Stimulated activated CD8-positive, alpha-beta memory T cell treated with anti-CD3 and anti-CD28 coated beads, Interleukin-15, amount 100 ng/mL, for 1 hour (primary cell): ENCODE measurements at regions not wholly inside any gene's neighbourhood (a gene's known extent, or its start where the extent isn't known, plus 50 kb on each side); places are given as distances from the start of the nearest gene placed in this dataset.

Experiments used
- DNase-seq: peaks from one replicate; pipeline ENCODE4 v3.0.0-alpha.2; 2020; ENCODE audit warnings: low read depth

GRCh38 chr18:73315381-73315780 lies 447.6 kb upstream of the NETO1 start:
- no peak for DNase-seq

DNA sequence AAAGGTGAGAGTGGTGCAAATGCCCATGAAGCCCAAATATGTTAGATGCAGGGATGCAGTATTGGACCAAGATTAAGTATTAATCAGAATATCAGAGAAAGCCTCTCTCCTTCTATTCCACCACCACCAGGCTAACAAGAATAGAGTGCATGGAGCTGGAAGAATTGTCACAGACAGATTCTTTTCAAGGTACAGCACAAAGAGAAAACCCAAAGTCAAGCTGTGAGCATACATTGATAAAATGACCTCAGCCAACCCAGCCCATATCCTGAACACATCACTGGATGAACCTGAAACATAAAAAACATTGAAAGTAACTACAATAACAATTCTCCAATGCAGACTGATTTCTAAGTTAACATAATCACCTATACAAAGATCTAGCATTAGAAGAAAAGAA lies 445.7 kb upstream of the NETO1 start:
- no peak for DNase-seq

DNA sequence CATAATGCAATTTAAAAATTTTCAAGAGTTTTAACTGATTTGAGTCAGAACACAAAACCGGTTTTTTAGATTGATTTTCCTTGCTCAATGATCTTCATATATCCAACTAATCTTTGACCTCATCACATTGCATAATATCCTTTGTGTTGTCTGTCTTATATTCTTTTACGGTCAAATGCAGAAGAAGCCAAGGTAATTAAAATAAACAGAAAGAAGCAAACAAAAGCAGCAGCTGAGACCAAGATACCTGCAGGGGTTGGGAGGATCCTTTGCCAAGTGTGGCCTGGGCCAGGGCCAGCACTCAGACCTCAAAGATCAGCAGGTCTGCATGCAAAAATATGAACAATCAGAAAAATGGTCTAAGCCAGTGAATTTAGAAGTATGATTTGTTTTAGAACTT lies 428.9 kb upstream of the NETO1 start:
- DNase-seq = no peak

DNA sequence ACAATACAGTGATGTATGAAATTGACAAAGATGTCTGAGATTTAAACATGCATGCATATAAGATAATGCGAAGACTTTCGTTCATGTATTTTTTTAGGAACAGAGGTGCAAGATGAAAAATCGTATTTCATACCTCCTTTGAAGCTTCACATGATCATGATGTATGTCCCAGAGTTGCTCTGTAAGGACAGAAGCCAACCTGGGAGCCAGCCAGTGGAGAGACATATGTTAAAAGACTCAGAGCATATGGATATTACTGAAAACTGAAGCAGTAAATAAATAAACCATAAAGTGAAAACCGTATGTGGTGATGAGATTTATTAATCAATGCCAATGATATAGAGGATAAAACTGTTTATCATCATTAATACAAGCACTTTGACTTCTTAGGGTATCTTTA lies 424.4 kb upstream of the NETO1 start:
- DNase-seq = no peak

- DNase-seq = no peak
These were observed 421.0 kb upstream of the NETO1 start for GRCh38 chr18:73288813-73289212.

DNA sequence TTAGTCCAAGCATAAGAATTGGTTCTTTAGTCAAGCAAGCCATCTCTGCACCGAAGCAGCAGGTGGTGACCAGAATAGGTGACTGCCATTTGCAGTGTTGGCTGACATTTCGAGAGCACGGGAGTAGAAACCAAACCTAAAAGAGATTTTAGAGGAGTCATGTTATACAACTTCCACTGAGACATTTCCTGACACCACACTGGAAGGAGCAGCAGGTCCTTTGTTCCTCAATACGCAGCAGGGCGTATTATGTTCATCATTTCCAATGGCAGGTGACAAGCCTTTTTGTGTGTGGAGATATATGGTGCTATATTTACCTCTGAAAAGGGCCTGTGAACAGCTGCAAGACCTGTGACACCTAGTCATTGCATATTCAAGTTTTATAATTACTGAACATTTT lies 418.8 kb upstream of the NETO1 start:
- DNase-seq = no peak

DNA sequence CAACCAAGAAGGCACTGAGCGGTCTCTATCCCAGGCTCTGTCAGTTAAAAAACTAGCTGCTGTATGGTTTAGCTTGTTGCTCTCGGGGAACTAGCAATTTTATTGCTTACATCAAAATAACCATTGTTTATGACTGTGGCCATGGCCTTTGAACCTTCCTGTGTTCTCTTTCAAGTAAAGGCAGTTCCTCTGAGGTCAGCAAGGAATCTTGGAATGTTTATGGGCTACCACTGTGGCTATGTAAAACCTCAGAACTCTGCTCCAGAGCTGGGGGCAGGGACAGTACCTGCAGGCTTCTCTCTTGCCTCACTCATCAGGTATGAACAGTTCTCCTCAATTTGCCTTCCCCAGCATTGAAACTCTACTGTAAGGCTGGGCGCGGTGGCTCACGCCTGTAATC lies 416.0 kb upstream of the NETO1 start:
- DNase-seq = no peak

- DNase-seq = no peak
These were observed 415.2 kb upstream of the NETO1 start for GRCh38 chr18:73283032-73283431.

GRCh38 chr18:73279498-73279897 lies 411.7 kb upstream of the NETO1 start:
- DNase-seq = no peak

DNA sequence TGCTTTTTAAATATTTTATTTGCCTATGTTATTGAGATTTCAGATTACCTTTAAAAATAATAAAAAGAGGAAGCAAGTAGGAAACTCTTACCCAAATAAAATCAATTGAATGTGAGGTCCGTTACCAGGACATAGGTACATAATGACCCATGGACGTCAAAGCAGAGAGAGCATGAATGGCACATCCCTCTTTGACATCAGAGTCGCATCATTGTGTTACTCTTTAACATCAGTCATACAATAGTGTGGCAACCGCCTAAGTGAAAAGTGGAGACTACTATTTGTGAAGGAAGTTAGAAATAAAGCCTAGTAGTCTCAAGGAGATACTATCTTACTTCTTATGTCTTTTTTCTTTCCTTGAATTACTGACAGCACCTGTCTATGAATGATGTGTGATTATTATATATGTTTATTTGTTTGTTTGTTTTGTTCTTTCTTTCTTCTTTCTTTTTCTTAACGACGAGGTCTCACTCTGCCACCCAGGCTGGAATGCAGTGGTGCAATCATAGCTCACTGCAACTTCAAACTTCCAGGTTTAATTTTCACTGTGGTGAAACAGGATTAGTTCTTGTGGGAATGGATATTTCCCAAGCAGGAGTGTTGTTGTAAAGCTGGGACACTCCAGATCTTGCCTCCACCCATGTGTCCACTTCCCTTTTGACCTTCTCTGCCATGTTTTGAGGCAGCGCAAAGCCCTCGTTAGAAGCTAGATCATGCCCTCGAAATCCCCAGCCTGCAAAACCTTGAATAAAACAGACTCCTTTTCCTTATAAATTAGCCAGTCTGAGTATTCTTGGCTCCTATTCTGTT lies 407.2 kb upstream of the NETO1 start:
- no peak for DNase-seq

- DNase-seq = no peak
These were observed 403.3 kb upstream of the NETO1 start for GRCh38 chr18:73270920-73271634.

DNA sequence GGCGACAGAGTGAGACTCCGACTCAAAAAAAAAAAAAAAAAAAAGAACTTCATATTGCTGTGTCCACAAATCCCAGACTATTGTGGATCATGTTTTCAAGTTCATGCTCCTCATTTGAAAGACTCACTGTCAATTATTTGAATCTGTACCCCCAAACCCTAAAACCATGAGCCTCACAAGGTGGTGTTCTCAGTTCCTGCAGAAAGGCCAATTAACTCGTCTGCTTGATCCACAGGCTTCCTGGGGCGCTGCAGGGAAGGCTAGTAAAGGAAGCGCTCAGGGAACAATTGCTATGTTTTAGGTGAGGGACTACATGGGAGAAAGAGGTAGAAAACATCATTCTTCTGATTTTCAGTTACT lies 396.8 kb upstream of the NETO1 start:
- no peak for DNase-seq

DNA sequence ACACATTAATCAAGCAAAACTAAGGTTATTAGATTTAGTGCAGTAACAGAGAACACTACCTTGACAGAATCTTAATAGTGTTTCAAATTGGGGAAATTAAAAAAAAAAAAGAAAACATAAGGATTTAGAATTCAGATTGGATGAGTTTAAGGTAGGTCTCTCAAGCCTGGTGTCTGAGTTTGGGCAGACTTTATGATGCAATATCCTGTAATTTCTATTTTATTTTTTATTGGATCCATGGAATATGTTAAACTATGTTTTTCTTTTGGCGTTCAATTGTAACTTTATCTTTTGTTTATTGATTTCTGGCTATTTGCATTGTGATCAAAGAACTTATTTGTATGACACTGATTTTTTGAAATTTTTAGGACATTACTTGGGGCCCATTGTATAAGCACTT lies 394.1 kb upstream of the NETO1 start:
- DNase-seq = no peak

- no peak for DNase-seq
These were observed 393.5 kb upstream of the NETO1 start for GRCh38 chr18:73261243-73261642.

- DNase-seq = no peak
These were observed 390.7 kb upstream of the NETO1 start for GRCh38 chr18:73258375-73259087.

DNA sequence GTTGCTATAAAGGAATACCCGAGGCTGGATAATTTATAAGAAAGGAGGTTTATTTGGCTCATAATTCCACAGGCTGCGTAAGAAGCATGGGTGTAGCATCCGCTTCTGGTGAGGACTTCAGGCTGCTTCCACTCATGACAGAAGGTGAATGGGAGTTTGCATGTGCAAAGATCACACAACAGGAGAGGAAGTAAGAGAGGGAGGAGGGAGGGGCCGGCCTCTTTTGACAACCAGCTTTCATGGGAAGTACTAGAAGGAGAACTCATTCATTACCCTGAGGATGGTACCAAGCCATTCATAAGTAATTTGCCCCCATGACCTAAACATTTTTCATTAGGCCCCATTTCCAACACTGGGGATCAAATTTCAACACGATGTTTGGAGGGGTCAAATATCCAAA lies 386.8 kb upstream of the NETO1 start:
- no peak for DNase-seq

GRCh38 chr18:73249030-73249429 lies 381.2 kb upstream of the NETO1 start:
- no peak for DNase-seq

DNA sequence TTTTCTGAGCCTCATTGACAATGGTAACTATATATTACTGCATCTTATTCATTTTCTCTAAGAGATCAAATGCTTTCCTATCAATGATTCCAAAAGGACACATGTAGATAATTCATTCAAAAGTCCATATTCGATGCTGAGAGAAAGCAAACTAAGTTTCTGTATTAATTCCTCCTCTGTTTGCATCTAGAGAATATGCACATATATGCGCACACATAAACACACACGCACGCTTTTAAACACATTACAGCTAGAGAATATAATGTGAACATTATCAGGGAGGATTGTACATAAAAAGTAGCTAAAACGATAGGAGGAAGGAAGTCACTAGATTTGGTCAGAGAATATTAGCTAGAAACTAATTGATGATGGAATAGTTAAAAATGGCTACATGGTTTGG lies 379.0 kb upstream of the NETO1 start:
- DNase-seq = no peak

DNA sequence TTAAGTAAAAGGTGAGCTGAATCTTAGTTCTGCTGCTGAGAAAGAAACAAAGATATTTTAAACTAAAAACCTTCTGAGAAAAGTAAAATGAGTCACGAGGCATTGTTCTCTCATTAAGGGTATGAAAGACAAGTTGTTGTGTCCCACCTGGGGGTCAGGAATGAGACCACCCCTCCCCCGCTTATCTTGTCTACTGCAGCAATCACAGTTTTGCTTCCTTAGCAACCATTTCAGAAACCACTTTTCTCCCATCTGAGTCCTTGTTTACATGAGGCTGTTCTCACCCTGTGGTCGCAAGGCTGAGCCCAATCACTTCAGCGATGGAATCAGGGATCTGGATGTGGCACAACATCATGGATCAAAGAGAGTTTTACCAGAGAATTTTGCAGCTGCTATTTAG lies 377.6 kb upstream of the NETO1 start:
- no peak for DNase-seq

DNA sequence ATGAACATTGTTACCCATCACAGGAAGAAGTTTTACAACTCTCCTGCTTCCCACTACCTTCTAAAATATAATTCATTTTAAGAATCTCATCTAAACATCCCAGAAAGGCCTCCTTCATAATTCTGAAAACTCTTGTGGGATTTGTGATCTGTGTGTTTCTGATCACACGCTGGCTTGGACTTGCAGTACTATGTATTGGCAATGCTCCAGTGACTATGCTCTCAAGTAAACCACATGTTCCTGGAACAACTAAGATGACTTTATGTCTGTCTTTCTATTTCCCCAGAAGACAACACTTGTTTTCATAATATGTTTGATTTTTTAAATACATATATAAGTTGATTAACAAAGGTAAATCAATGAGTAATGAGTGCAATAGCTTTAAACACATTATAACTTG lies 376.6 kb upstream of the NETO1 start:
- DNase-seq = no peak

GRCh38 chr18:73240899-73241298 lies 373.1 kb upstream of the NETO1 start:
- DNase-seq = no peak

DNA sequence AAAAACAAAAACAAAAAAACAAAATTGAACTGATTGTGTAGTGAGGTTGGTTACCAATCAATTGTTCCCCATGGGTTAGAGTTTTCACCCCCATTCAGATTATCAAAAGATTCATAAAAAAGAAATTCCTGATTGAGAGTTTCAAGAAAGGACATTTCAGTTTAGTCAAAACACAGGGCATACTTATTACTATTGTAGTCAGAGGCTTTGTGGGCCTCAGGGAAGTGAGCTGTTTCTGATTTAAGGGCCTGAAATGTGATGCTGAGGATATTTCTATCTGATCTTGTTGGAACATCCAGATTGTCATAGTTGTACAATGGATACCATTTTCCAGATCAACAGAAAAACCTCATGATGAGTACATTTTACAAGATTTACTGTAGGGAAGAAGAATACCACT lies 368.1 kb upstream of the NETO1 start:
- no peak for DNase-seq

GRCh38 chr18:73235491-73235890 lies 367.7 kb upstream of the NETO1 start:
- DNase-seq = no peak
